Immature natural killer cell (primary cell): ENCODE measurements at regions not wholly inside any gene's neighbourhood (a gene's known extent, or its start where the extent isn't known, plus 50 kb on each side); places are given as distances from the start of the nearest gene placed in this dataset.

Experiments used
- DNase-seq, 3 donors: peaks; one replicate each; pipeline ENCODE4 v3.0.0; 2022; ENCODE audit warnings: mixed read lengths in 1 of 3
- H3K27ac Mint-ChIP-seq, 6 donors: one replicate each; pipeline ENCODE4 v1.8.0; 2020; ENCODE audit warnings: mixed read lengths in 6 of 6, mild to moderate bottlenecking in 5 of 6, inconsistent platforms in 4 of 6, moderate library complexity in 3 of 6
- H3K27me3 Mint-ChIP-seq, 3 donors: one replicate each; pipeline ENCODE4 v1.8.0; 2020 to 2021; ENCODE audit warnings: low read depth in 3 of 3, mild to moderate bottlenecking in 3 of 3, mixed read lengths in 3 of 3, moderate library complexity in 3 of 3, inconsistent platforms in 1 of 3
- H3K36me3 Mint-ChIP-seq, 3 donors: one replicate each; pipeline ENCODE4 v1.8.0; 2020; ENCODE audit warnings: mixed read lengths in 3 of 3, inconsistent platforms in 2 of 3, mild to moderate bottlenecking in 2 of 3
- H3K4me1 Mint-ChIP-seq, 2 donors: one replicate each; pipeline ENCODE4 v1.8.0; 2020; ENCODE audit warnings: inconsistent platforms in 2 of 2, mild to moderate bottlenecking in 2 of 2, mixed read lengths in 2 of 2, moderate library complexity in 1 of 2
- H3K4me3 Mint-ChIP-seq, 5 donors: one replicate each; pipeline ENCODE4 v1.8.0; 2020; ENCODE audit warnings: mild to moderate bottlenecking in 5 of 5, mixed read lengths in 5 of 5, inconsistent platforms in 3 of 5, moderate library complexity in 3 of 5
- H3K9me3 Mint-ChIP-seq, 6 donors: one replicate each; pipeline ENCODE4 v1.8.0; 2020; ENCODE audit warnings: mild to moderate bottlenecking in 6 of 6, mixed read lengths in 6 of 6, inconsistent platforms in 4 of 6, moderate library complexity in 3 of 6

DNA sequence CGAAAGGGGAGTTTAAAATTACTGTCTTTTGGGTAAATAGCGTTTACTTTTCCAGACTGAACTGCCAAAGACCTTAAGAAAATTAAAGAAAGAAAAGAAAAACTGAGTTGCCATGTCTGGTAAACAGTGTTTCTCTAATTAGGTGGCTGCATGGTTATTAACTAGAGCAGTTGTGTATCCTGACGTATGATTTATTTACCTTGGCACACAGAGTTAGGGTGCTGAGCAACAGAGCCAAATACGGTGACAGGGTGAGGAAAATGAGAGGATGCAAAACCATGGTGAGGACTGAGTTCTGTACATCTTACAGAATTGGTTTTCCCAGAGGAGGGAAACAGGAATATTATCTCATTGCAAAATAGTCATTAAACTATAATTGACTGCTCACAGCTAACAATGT, 546.4 kb upstream of the FZD8 start:
- peaks cover 8 to 35% (median 13%) of the 10 kb centered on the region in 6 donors for H3K9me3 Mint-ChIP-seq
- peaks cover 0 to 4% (median 0%) of the 10 kb centered on the region in 3 donors for H3K27me3 Mint-ChIP-seq
- H3K36me3 Mint-ChIP-seq = no peaks in the 10 kb centered on the region
- H3K27ac Mint-ChIP-seq = no peak overlapping the region
- no peak overlapping the region for H3K4me3 Mint-ChIP-seq
- no peaks in the 10 kb centered on the region for H3K4me1 Mint-ChIP-seq
- no peak for DNase-seq

DNA sequence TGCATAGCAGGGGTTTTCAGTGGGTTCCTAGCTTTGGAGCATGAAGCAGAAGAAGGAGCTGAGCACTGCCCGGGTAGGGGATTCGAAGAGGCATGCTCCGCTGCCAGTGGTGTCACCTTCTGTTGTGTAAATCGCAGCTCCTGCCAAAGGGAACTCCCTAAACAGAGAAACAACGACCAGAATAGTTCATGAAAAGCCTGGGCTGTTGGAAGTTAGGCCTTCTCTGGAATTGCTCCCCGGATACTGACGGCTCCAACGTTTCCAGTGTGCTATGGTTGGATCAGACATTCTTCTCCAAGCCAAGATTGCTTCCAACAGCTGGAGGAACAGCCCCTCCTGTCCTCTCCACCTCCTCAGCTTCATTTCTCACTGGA, 546.0 kb upstream of the FZD8 start:
- Mint-ChIP-seq H3K4me1 (no peaks in the 10 kb centered on the region), H3K9me3 (peaks cover 8 to 38% (median 13%) of the 10 kb centered on the region in 6 donors), H3K36me3 (no peaks in the 10 kb centered on the region), H3K27me3 (peaks cover 0 to 4% (median 0%) of the 10 kb centered on the region in 3 donors), H3K4me3 (no peak overlapping the region), H3K27ac (no peak overlapping the region)
- DNase-seq = no peak

DNA sequence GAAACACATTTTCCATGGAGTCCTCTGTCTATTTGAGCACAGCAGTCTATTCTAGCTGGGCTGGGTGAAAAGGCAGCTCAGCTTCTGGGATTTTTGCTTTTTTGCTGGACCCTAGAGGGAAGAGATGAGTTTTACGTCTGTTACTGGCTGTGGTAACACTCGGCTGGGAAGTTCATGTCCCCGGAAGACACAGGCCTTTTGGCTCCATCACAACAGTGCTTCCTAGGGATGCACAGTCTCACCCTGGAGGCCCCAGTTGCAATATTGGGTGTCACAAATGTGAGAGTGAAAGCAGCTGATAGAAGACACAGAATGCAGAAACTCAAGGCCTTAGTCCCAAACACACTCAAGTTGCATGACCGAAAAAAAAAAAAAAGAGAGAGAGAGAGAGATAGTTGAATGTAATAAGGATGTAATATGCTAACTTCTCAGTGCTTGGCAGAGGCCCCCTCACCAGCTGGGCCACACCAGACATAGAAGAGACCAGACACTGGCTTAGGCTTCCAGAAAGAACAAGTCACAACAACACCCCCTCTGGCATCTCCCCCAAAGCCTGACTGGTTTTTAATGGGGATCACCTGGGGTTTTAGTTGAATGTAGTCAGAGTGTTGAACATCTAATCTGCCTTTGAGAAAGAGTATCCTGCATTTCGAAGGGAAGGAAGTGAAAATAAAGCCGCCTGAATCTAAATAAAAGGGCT, 545.4 kb upstream of the FZD8 start:
- H3K9me3 Mint-ChIP-seq = peaks cover 6 to 36% (median 12%) of the 10 kb centered on the region in 6 donors
- H3K27me3 Mint-ChIP-seq = peaks cover 0 to 4% (median under 1%) of the 10 kb centered on the region in 3 donors
- H3K4me1 Mint-ChIP-seq = no peaks in the 10 kb centered on the region
- H3K4me3 Mint-ChIP-seq = no peak overlapping the region
- no peak overlapping the region for H3K27ac Mint-ChIP-seq
- DNase-seq = no peak
- H3K36me3 Mint-ChIP-seq = peaks cover 0 to 2% (median 0%) of the 10 kb centered on the region in 3 donors

DNA sequence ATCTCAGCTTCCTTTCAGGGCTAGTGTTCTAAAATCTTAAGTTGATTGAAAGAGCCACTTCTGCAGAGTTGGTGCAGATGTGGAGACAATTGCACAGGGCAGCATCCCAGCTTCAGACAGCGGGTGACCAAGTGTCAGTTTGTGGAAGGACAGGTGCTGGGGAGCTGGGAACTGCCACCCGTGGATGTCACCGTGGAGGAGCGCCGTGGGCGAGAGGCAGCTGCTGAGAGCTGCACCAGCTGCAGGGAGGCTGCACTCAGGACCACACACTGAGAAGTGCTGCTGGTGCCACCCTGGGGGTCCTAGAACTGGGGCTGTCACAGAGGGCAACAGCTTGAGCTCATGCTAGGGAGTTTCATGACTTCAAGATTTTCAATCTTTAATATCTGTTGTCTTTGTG, 543.0 kb upstream of the FZD8 start:
- H3K36me3 Mint-ChIP-seq = peaks cover 0 to 3% (median 0%) of the 10 kb centered on the region in 3 donors

GRCh38 chr10:36183726-36184125, 541.6 kb upstream of the FZD8 start:
- Mint-ChIP-seq H3K27me3 (peaks cover 0 to 4% (median 4%) of the 10 kb centered on the region in 3 donors), H3K4me1 (no peaks in the 10 kb centered on the region), H3K9me3 (peaks cover 2 to 19% (median 7%) of the 10 kb centered on the region in 6 donors), H3K4me3 (no peak overlapping the region), H3K27ac (no peak overlapping the region), H3K36me3 (peaks cover 0 to 3% (median 0%) of the 10 kb centered on the region in 3 donors)
- no peak for DNase-seq

More for the DNA sequence above, 543.0 kb upstream of the FZD8 start:
- Mint-ChIP-seq H3K9me3 (peaks cover 2 to 21% (median 9%) of the 10 kb centered on the region in 6 donors), H3K27ac (no peak overlapping the region), H3K27me3 (peaks cover 0 to 4% (median 4%) of the 10 kb centered on the region in 3 donors), H3K4me3 (no peak overlapping the region), H3K4me1 (no peaks in the 10 kb centered on the region)
- DNase-seq = no peak

DNA sequence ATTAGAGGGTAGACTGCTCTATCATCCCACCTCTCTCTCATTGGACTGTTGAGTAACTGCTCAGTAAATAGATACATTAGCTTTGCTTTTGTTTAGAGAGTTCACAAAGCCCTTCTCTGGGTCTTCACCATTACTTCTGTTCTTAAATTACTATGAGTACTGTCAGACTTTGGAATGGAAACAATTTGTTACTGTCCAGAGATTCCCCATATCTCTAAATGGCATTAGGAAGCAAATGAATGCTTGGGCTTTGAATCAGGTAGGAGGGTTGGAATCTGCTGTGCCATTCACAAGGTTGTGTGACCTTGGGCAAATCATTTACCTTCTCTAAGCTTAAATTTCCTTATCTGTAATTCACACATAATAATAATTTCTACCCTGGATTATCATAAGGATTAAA, 541.0 kb upstream of the FZD8 start:
- H3K27me3 Mint-ChIP-seq = peaks cover 0 to 5% (median 4%) of the 10 kb centered on the region in 3 donors
- H3K4me1 Mint-ChIP-seq = no peaks in the 10 kb centered on the region
- no peak overlapping the region for H3K4me3 Mint-ChIP-seq
- no peak for DNase-seq
- peaks cover 0 to 3% (median 0%) of the 10 kb centered on the region in 3 donors for H3K36me3 Mint-ChIP-seq
- H3K27ac Mint-ChIP-seq = no peak overlapping the region
- peaks cover 2 to 18% (median 7%) of the 10 kb centered on the region in 6 donors for H3K9me3 Mint-ChIP-seq

GRCh38 chr10:36182606-36183005, 540.5 kb upstream of the FZD8 start:
- Mint-ChIP-seq H3K36me3 (peaks cover 0 to 3% (median 0%) of the 10 kb centered on the region in 3 donors), H3K27me3 (peaks cover 0 to 6% (median 4%) of the 10 kb centered on the region in 3 donors), H3K9me3 (peaks cover 0 to 21% (median 6%) of the 10 kb centered on the region in 6 donors), H3K4me1 (no peaks in the 10 kb centered on the region), H3K4me3 (no peak overlapping the region), H3K27ac (no peak overlapping the region)
- DNase-seq = no peak

- Mint-ChIP-seq H3K4me3 (no peak overlapping the region), H3K27me3 (peaks cover 0 to 6% (median 4%) of the 10 kb centered on the region in 3 donors), H3K9me3 (peaks cover 0 to 21% (median 4%) of the 10 kb centered on the region in 6 donors), H3K36me3 (peaks cover 0 to 3% (median 0%) of the 10 kb centered on the region in 3 donors), H3K27ac (no peak overlapping the region), H3K4me1 (no peaks in the 10 kb centered on the region)
- DNase-seq = no peak
Observed at GRCh38 chr10:36182179-36182566, 540.1 kb upstream of the FZD8 start.

DNA sequence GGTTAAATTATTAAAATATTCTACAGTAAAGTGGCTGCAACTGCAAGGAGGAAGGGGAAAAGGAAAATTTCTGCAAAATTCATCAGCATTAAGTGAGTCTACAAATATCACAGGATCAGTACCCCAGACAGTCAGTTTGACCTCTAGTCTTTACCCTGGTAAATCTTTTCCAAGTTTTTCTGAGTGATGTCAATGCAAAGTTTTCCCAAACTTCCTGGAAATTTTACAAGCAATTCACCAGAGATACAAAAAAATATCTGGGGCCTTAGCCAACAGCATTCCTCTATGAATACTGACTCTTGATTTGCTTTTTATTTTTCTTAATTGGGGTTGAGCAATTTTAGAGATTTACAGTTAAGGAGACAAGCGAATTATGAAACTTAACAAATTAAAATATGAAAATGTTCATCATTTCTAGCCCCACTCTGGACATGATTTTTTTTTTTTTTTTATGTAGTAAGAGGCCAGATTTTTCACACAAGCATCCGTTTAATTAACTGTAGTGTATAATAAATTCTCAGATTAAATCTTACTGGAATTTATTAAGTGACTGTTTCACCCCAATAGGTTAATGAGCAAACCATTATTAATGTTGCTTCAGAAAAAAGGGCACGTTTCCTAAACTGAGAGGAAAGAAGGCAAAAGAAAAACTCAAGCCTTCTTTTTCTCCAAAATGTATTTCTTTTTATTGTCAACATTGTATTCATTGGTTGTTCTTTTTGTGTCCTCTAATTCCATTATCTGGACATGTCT, 539.5 kb upstream of the FZD8 start:
- H3K4me3 Mint-ChIP-seq = no peak overlapping the region
- DNase-seq = no peak

GRCh38 chr10:36178616-36179015, 536.5 kb upstream of the FZD8 start:
- H3K36me3 Mint-ChIP-seq = peaks cover 0 to 3% (median 0%) of the 10 kb centered on the region in 3 donors
- H3K27ac Mint-ChIP-seq = no peak overlapping the region
- H3K4me1 Mint-ChIP-seq = no peaks in the 10 kb centered on the region
- peaks cover 0 to 6% (median 0%) of the 10 kb centered on the region in 3 donors for H3K27me3 Mint-ChIP-seq
- H3K4me3 Mint-ChIP-seq = no peak overlapping the region
- no peak for DNase-seq
- peaks cover 0 to 16% (median under 1%) of the 10 kb centered on the region in 6 donors for H3K9me3 Mint-ChIP-seq

More for the DNA sequence above, 539.5 kb upstream of the FZD8 start:
- no peak overlapping the region for H3K27ac Mint-ChIP-seq
- peaks cover 0 to 6% (median 4%) of the 10 kb centered on the region in 3 donors for H3K27me3 Mint-ChIP-seq
- H3K4me1 Mint-ChIP-seq = no peaks in the 10 kb centered on the region
- H3K36me3 Mint-ChIP-seq = peaks cover 0 to 3% (median 0%) of the 10 kb centered on the region in 3 donors
- H3K9me3 Mint-ChIP-seq = peaks cover 0 to 21% (median 3%) of the 10 kb centered on the region in 6 donors

DNA sequence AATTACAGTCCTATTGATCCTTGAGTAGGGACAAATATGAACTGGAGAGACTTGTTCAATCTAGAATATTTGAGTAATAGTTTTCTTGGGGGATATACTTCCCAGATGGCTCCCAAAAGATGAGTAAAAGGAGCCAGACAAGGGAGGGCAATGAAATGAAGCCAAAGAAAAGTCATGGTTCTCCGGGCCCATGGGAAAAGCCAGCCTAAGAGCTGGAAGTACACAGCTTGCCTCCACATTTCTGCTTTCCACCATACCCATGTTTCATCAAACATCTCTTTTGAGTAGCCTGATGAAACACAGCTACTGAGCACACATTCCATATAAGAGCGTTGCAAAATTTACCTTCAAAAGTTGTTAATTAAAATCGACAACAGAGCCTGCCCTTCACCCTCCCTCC, 535.0 kb upstream of the FZD8 start:
- Mint-ChIP-seq H3K4me3 (no peak overlapping the region), H3K27me3 (peaks cover 0 to 5% (median 0%) of the 10 kb centered on the region in 3 donors), H3K36me3 (no peaks in the 10 kb centered on the region), H3K4me1 (no peaks in the 10 kb centered on the region), H3K9me3 (peaks cover 0 to 8% (median 2%) of the 10 kb centered on the region in 6 donors), H3K27ac (no peak overlapping the region)
- no peak for DNase-seq

DNA sequence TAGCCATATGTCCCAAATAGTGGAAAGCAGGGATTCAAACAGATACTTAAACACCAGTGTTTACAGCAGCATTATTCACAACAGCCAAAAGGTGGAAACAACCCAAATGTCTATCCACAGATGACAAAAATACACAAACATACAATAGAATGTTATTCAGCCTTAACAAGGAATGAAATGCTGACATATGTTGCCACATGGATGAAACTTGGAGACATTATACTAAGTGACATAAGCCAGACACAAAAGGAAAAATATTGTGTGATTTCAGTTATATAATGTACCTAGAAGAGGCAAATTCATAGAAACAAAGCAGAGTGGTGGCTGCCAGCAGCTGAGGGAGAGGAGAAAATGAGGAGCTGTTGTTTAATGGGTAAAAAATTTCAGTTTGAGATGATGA, 533.9 kb upstream of the FZD8 start:
- Mint-ChIP-seq H3K9me3 (peaks cover 0 to 8% (median 2%) of the 10 kb centered on the region in 6 donors), H3K4me1 (no peaks in the 10 kb centered on the region), H3K4me3 (no peak overlapping the region), H3K27me3 (peaks cover 0 to 3% (median 0%) of the 10 kb centered on the region in 3 donors), H3K36me3 (no peaks in the 10 kb centered on the region), H3K27ac (no peak overlapping the region)
- no peak for DNase-seq

DNA sequence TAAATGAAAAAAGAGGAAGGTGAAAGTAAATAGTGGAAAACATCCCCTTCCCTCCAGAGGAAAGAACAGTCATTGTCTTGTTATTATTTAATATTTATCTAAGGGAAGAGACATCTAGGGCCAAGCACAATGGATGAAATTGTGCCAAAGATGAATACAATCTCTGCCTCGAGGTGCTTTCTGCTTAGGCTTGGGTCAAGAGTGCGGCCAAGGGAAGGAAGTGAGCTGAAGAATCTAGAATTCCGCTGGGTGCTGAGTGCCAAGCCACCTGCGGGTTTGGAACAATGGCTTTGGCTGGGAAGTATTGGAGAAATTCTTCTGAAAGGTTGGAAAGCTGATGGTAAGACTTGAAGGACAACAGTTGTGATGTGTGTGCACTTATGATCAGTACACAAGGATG, 531.3 kb upstream of the FZD8 start:
- DNase-seq = no peak
- H3K27ac Mint-ChIP-seq = no peak overlapping the region
- no peak overlapping the region for H3K4me3 Mint-ChIP-seq
- peaks cover 0 to 3% (median 0%) of the 10 kb centered on the region in 3 donors for H3K27me3 Mint-ChIP-seq
- H3K9me3 Mint-ChIP-seq = peaks cover 0 to 8% (median 3%) of the 10 kb centered on the region in 6 donors
- H3K36me3 Mint-ChIP-seq = no peaks in the 10 kb centered on the region
- no peaks in the 10 kb centered on the region for H3K4me1 Mint-ChIP-seq
